DND-41 (cell line): ENCODE measurements at regions not wholly inside any gene's neighbourhood (a gene's known extent, or its start where the extent isn't known, plus 50 kb on each side); places are given as distances from the start of the nearest gene placed in this dataset.

Source experiments
- ATAC-seq: fragments of 200-7000 bp; cut with Tn5 transposase; 3 replicates; pipeline ENCODE4 v1.9.1; 2021; ENCODE audit warnings: low read depth; ENCODE audit not compliant: insufficient read depth
- DNase-seq: peaks from one replicate; pipeline ENCODE4 v3.0.0-alpha.2; 2020
- H2AFZ ChIP-seq: 2 replicates; pipeline ENCODE4 v1.6.0; 2012; ENCODE audit warnings: low read depth, low read length
- H3K27ac ChIP-seq: 2 replicates; pipeline ENCODE4 v1.5.1; 2012; ENCODE audit warnings: low read length, inconsistent platforms
- H3K27me3 ChIP-seq: fragments of 200-600 bp; sonication (generic); 2 replicates; pipeline ENCODE4 v1.6.0; 2012; ENCODE audit warnings: low read length, mild to moderate bottlenecking, inconsistent platforms; ENCODE audit not compliant: insufficient read depth, poor library complexity
- H3K36me3 ChIP-seq: 2 replicates; pipeline ENCODE4 v1.5.1; 2012; ENCODE audit warnings: low read length, inconsistent platforms; ENCODE audit not compliant: insufficient read depth
- H3K4me1 ChIP-seq: 2 replicates; pipeline ENCODE4 v1.5.1; 2012; ENCODE audit warnings: mild to moderate bottlenecking, low read length; ENCODE audit not compliant: insufficient read depth
- H3K4me2 ChIP-seq: 2 replicates; pipeline ENCODE4 v1.6.0; 2012; ENCODE audit warnings: mild to moderate bottlenecking, moderate library complexity, low read length, inconsistent platforms; ENCODE audit not compliant: insufficient read depth
- H3K4me3 ChIP-seq, 2 experiments: fragments of 200-600 bp in 1 of 2; shearing (Covaris generic) in 1 of 2; 2 replicates each; pipeline ENCODE4 v1.5.1; 2012 to 2016; ENCODE audit warnings: inconsistent platforms in 2 of 2, low read length in 2 of 2, mild to moderate bottlenecking in 2 of 2, low read depth in 1 of 2, moderate library complexity in 1 of 2
- H3K79me2 ChIP-seq: 2 replicates; pipeline ENCODE4 v1.6.0; 2012; ENCODE audit warnings: low read length, inconsistent platforms; ENCODE audit not compliant: insufficient read depth
- H3K9ac ChIP-seq: 2 replicates; pipeline ENCODE4 v1.6.0; 2012; ENCODE audit warnings: low read depth, mild to moderate bottlenecking, inconsistent platforms, low read length, moderate library complexity
- H3K9me3 ChIP-seq: 2 replicates; pipeline ENCODE4 v1.5.1; 2012; ENCODE audit warnings: low read length, moderate library complexity, mild to moderate bottlenecking, inconsistent platforms; ENCODE audit not compliant: insufficient read depth, severe bottlenecking
- H4K20me1 ChIP-seq: 2 replicates; pipeline ENCODE4 v1.6.0; 2012; ENCODE audit warnings: low read length; ENCODE audit not compliant: insufficient read depth
- CTCF ChIP-seq: IDR thresholded peaks from 2 replicates; pipeline ENCODE4 v1.5.1; 2012; ENCODE audit warnings: borderline replicate concordance, low read length, moderate library complexity, mild to moderate bottlenecking; ENCODE audit not compliant: poor library complexity, severe bottlenecking; ENCODE audit errors: extremely low read depth
- EZH2 ChIP-seq: IDR thresholded peaks from 3 replicates; pipeline ENCODE4 v1.6.1; 2012; ENCODE audit warnings: borderline replicate concordance, low read depth, mild to moderate bottlenecking, moderate library complexity, low read length, inconsistent platforms; ENCODE audit not compliant: severe bottlenecking

GRCh38 chr4:124961138-124961750, 248.7 kb upstream of the ANKRD50 start:
- Histone ChIP-seq H3K4me3 (no peak overlapping the region), H3K36me3 (no peaks in the 10 kb centered on the region), H3K4me1 (no peaks in the 10 kb centered on the region), H3K27me3 (no peaks in the 10 kb centered on the region), H3K79me2 (no peaks in the 10 kb centered on the region), H3K27ac (no peak overlapping the region), H3K9ac (no peak overlapping the region), H3K9me3 (peaks cover 14% of the 10 kb centered on the region), H4K20me1 (no peaks in the 10 kb centered on the region), H2AFZ (no peak overlapping the region), H3K4me2 (no peak overlapping the region)
- DNase-seq: no peak
- no peak for ATAC-seq
- TF ChIP-seq EZH2 (no peak), CTCF (no peak)

GRCh38 chr4:124958847-124959246, 246.3 kb upstream of the ANKRD50 start:
- peaks cover 14% of the 10 kb centered on the region for H3K9me3 ChIP-seq
- ATAC-seq (no peak), DNase-seq (no peak)
- H3K4me3 ChIP-seq: no peak overlapping the region
- no peak overlapping the region for H3K4me2 ChIP-seq
- no peaks in the 10 kb centered on the region for H3K4me1 ChIP-seq
- no peaks in the 10 kb centered on the region for H3K27me3 ChIP-seq
- H3K36me3 ChIP-seq: no peaks in the 10 kb centered on the region
- H3K9ac ChIP-seq: no peak overlapping the region
- TF ChIP-seq EZH2 (no peak), CTCF (no peak)
- no peaks in the 10 kb centered on the region for H3K79me2 ChIP-seq
- H4K20me1 ChIP-seq: no peaks in the 10 kb centered on the region
- H2AFZ ChIP-seq: no peak overlapping the region
- no peak overlapping the region for H3K27ac ChIP-seq

- TF ChIP-seq EZH2 (no peak), CTCF (no peak)
- Histone ChIP-seq H3K27me3 (no peaks in the 10 kb centered on the region), H3K79me2 (no peaks in the 10 kb centered on the region), H3K9me3 (peaks cover 2% of the 10 kb centered on the region), H3K27ac (no peak overlapping the region), H4K20me1 (no peaks in the 10 kb centered on the region), H3K9ac (no peak overlapping the region), H3K4me2 (no peak overlapping the region), H3K4me3 (no peak overlapping the region), H3K36me3 (no peaks in the 10 kb centered on the region), H2AFZ (no peak overlapping the region), H3K4me1 (no peaks in the 10 kb centered on the region)
- no peak for DNase-seq
- no peak for ATAC-seq
Measured at GRCh38 chr4:124955476-124955875, 242.9 kb upstream of the ANKRD50 start.

GRCh38 chr4:124954046-124954445, 241.5 kb upstream of the ANKRD50 start:
- Histone ChIP-seq H3K4me3 (no peak overlapping the region), H3K9ac (no peak overlapping the region), H2AFZ (no peak overlapping the region), H3K4me1 (no peaks in the 10 kb centered on the region), H4K20me1 (no peaks in the 10 kb centered on the region), H3K36me3 (no peaks in the 10 kb centered on the region), H3K9me3 (no peaks in the 10 kb centered on the region), H3K27me3 (no peaks in the 10 kb centered on the region), H3K79me2 (no peaks in the 10 kb centered on the region), H3K27ac (no peak overlapping the region), H3K4me2 (no peak overlapping the region)
- no peak for TF ChIP-seq CTCF
- TF ChIP-seq EZH2: no peak
- no peak for DNase-seq
- ATAC-seq: no peak
